Gastroesophageal sphincter (tissue), 3 donors: ENCODE measurements at regions not wholly inside any gene's neighbourhood (a gene's known extent, or its start where the extent isn't known, plus 50 kb on each side); places are given as distances from the start of the nearest gene placed in this dataset.

Experiments
- POLR2A ChIP-seq, 2 donors: fragments of 450-650 bp; IDR thresholded peaks; one replicate each; pipeline ENCODE4 v1.6.1; 2017; ENCODE audit warnings: antibody characterized with exemption in 2 of 2, mild to moderate bottlenecking in 2 of 2, moderate library complexity in 1 of 2
- POLR2AphosphoS5 ChIP-seq: sonication (generic); formaldehyde crosslinking; IDR thresholded peaks from one replicate; pipeline ENCODE4 v1.6.1; 2017; ENCODE audit warnings: antibody characterized with exemption
- TF ChIP-seq, protein P1 (sequence below), 4 experiments: fragments of 200-600 bp in 2 of 4; fragments of 450-650 bp in 2 of 4; sonication (generic) in 1 of 4; IDR thresholded peaks; one replicate each; pipeline ENCODE4 v1.5.1; 2017 to 2019; ENCODE audit warnings: antibody characterized with exemption in 4 of 4, mild to moderate bottlenecking in 2 of 4, moderate library complexity in 2 of 4

- TF ChIP-seq, protein P1, sequence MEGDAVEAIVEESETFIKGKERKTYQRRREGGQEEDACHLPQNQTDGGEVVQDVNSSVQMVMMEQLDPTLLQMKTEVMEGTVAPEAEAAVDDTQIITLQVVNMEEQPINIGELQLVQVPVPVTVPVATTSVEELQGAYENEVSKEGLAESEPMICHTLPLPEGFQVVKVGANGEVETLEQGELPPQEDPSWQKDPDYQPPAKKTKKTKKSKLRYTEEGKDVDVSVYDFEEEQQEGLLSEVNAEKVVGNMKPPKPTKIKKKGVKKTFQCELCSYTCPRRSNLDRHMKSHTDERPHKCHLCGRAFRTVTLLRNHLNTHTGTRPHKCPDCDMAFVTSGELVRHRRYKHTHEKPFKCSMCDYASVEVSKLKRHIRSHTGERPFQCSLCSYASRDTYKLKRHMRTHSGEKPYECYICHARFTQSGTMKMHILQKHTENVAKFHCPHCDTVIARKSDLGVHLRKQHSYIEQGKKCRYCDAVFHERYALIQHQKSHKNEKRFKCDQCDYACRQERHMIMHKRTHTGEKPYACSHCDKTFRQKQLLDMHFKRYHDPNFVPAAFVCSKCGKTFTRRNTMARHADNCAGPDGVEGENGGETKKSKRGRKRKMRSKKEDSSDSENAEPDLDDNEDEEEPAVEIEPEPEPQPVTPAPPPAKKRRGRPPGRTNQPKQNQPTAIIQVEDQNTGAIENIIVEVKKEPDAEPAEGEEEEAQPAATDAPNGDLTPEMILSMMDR (IDR thresholded peaks at IDR 0.05) = no peak
- TF ChIP-seq POLR2A (IDR thresholded peaks at IDR 0.05) = no peak
- no peak for TF ChIP-seq POLR2AphosphoS5
Measured at GRCh38 chr7:85714043-85714578, 527.3 kb upstream of the SEMA3D start.
